ENCODE measurements at regions not wholly inside any gene's neighbourhood (a gene's known extent, or its start where the extent isn't known, plus 50 kb on each side); places are given as distances from the start of the nearest gene placed in this dataset.

GRCh38 chr6:3908223-3908622, 59.0 kb downstream of the FAM50B start:
- Histone ChIP-seq H3K27ac (no peak overlapping the region), H3K36me3 (no peaks in the 10 kb centered on the region), H3K9me3 (no peaks in the 10 kb centered on the region), H3K4me1 (peaks cover 0 to 49% (median 28%) of the 10 kb centered on the region in 4 donors), H3K27me3 (no peaks in the 10 kb centered on the region), H3K4me3 (no peak overlapping the region)
- intact Hi-C loops (cut with DNase I), result no loop called here
- DNase-seq, result no peak
- 89 to 95% methylated on average over 10 of the region's 10 CpGs for WGBS, 2 donors
- TF ChIP-seq POLR2A (IDR thresholded peaks at IDR 0.05), result no peak
- TF ChIP-seq CTCF (IDR thresholded peaks at IDR 0.05), result no peak
- TF ChIP-seq EP300 (IDR thresholded peaks at IDR 0.05), result no peak
- no peak for TF ChIP-seq POLR2AphosphoS5 (IDR thresholded peaks at IDR 0.05)

- no peaks in the 10 kb centered on the region for H3K9me3 ChIP-seq
- H3K4me3 ChIP-seq, result no peak overlapping the region
- no peaks in the 10 kb centered on the region for H3K36me3 ChIP-seq
- intact Hi-C loops (cut with DNase I), result no loop called here
- TF ChIP-seq EP300 (IDR thresholded peaks at IDR 0.05) (no peak), POLR2A (IDR thresholded peaks at IDR 0.05) (no peak), POLR2AphosphoS5 (IDR thresholded peaks at IDR 0.05) (no peak), CTCF (IDR thresholded peaks at IDR 0.05) (no peak)
- H3K27ac ChIP-seq, result no peak overlapping the region
- H3K27me3 ChIP-seq, result no peaks in the 10 kb centered on the region
- H3K4me1 ChIP-seq, result peaks cover 0 to 56% (median 35%) of the 10 kb centered on the region in 4 donors
- WGBS, 2 donors, result 92 to 96% methylated on average over 6 of the region's 6 CpGs
- DNase-seq, result no peak
These were observed 59.8 kb downstream of the FAM50B start for GRCh38 chr6:3908961-3909360.

- DNase-seq, result no peak
- peaks cover 0 to 62% (median 40%) of the 10 kb centered on the region in 4 donors for H3K4me1 ChIP-seq
- H3K27ac ChIP-seq, result peak overlapping the region in 1 of 4 donors; percentile 92
- H3K36me3 ChIP-seq, result no peaks in the 10 kb centered on the region
- H3K4me3 ChIP-seq, result no peak overlapping the region
- intact Hi-C loops (cut with DNase I), result loop anchor here (5.0 kb wide), 1 partner anchor 83 kb away; no protein-coding TSS in a partner anchor
- no peaks in the 10 kb centered on the region for H3K9me3 ChIP-seq
- 92 to 94% methylated on average over 7 of the region's 7 CpGs for WGBS, 2 donors
- no peaks in the 10 kb centered on the region for H3K27me3 ChIP-seq
- no peak for TF ChIP-seq EP300 (IDR thresholded peaks at IDR 0.05)
These were observed 61.0 kb downstream of the FAM50B start for GRCh38 chr6:3910106-3910663.

- H3K27me3 ChIP-seq, result no peaks in the 10 kb centered on the region
- H3K36me3 ChIP-seq, result no peaks in the 10 kb centered on the region
- peaks cover 0 to 61% (median 39%) of the 10 kb centered on the region in 4 donors for H3K4me1 ChIP-seq
- no peaks in the 10 kb centered on the region for H3K9me3 ChIP-seq
- 89 to 96% methylated on average over 2 of the region's 2 CpGs for WGBS, 2 donors
- no peak overlapping the region for H3K4me3 ChIP-seq
- intact Hi-C loops (cut with DNase I), result loop anchor here (5.0 kb wide), 1 partner anchor 84 kb away; no protein-coding TSS in a partner anchor
- TF ChIP-seq EP300 (IDR thresholded peaks at IDR 0.05) (no peak), POLR2AphosphoS5 (IDR thresholded peaks at IDR 0.05) (no peak)
- DNase-seq, result no peak
- peak overlapping the region; percentile 81 to 92 (median 86) for H3K27ac ChIP-seq
These were observed 62.0 kb downstream of the FAM50B start for GRCh38 chr6:3911130-3911529.

- H3K36me3 ChIP-seq, result no peaks in the 10 kb centered on the region
- H3K4me1 ChIP-seq, result peaks cover 0 to 57% (median 36%) of the 10 kb centered on the region in 4 donors
- no peaks in the 10 kb centered on the region for H3K27me3 ChIP-seq
- TF ChIP-seq POLR2A (IDR thresholded peaks at IDR 0.05) (no peak), CTCF (IDR thresholded peaks at IDR 0.05) (no peak), POLR2AphosphoS5 (IDR thresholded peaks at IDR 0.05) (peak in 3 of 4 donors; percentile 28 to 78 (median 33)), EP300 (IDR thresholded peaks at IDR 0.05) (peak in 2 of 4 donors; percentile 15 to 36)
- no peak overlapping the region for H3K4me3 ChIP-seq
- peak; percentile 72 for DNase-seq
- peak overlapping the region; percentile 81 to 92 (median 86) for H3K27ac ChIP-seq
- WGBS, 2 donors, result 62 to 69% methylated on average over 8 of the region's 8 CpGs
- intact Hi-C loops (cut with DNase I), result loop anchor here (5.0 kb wide), 1 partner anchor 84 kb away; no protein-coding TSS in a partner anchor
- no peaks in the 10 kb centered on the region for H3K9me3 ChIP-seq
These were observed 62.6 kb downstream of the FAM50B start for GRCh38 chr6:3911614-3912336.
